ENCODE measurements at regions not wholly inside any gene's neighbourhood (a gene's known extent, or its start where the extent isn't known, plus 50 kb on each side); places are given as distances from the start of the nearest gene placed in this dataset.

- no peak for TF ChIP-seq CTCF (IDR thresholded peaks at IDR 0.05)
- no peak for TF ChIP-seq POLR2A (IDR thresholded peaks at IDR 0.05)
These were observed 525.8 kb downstream of the SHQ1 start for GRCh38 chr3:72322264-72322976.
